ENCODE measurements at regions not wholly inside any gene's neighbourhood (a gene's known extent, or its start where the extent isn't known, plus 50 kb on each side); places are given as distances from the start of the nearest gene placed in this dataset.

DNA sequence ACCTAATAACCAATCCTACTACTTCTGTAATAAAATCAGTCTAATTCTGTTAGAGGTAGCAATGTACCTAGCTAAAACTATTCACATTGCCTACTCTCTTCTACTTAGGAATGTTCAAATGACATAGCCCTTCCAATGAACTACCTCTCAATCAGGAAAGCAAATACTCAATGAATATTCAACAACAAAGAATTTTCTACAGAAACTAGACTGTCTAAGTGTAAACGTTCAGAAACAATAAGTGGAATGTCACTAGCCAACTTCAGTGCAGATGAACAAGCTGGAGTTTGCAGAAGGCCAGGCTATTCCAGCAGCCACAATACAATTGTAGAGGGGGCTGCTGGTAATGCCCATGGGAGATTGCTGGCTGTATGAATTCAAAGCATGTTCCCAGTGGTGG, 743.2 kb upstream of the CDH10 start:
- Histone ChIP-seq H3K4me3 (ENCODE audit: low read depth, low read length, poor library complexity, severe bottlenecking) (no peak overlapping the region), H3K4me2 (ENCODE audit: low read length) (no peak overlapping the region), H3K4me1 (ENCODE audit: insufficient read depth, low read length, poor library complexity, severe bottlenecking) (no peaks in the 10 kb centered on the region), H3K27ac (ENCODE audit: low read depth, low read length, poor library complexity, severe bottlenecking) (no peak overlapping the region), H4K20me1 (ENCODE audit: insufficient read depth, low read length) (no peaks in the 10 kb centered on the region), H3K9me3 (ENCODE audit: low read length) (peaks cover 11% of the 10 kb centered on the region; the same call in 1 of the 2 replicates), H3K9me2 (ENCODE audit: insufficient read depth, low read length) (no peaks in the 10 kb centered on the region), H2AFZ (ENCODE audit: low read length) (no peak overlapping the region), H3K36me3 (ENCODE audit: insufficient read depth, low read length) (no peaks in the 10 kb centered on the region), H3K79me2 (ENCODE audit: insufficient read depth, low read depth, low read length) (no peaks in the 10 kb centered on the region)
- DNase-seq (ENCODE audit: low spot score): no peak
- ChIA-PET CTCF (ENCODE audit: unreplicated experiment) (no interaction called here), POLR2A (no interaction called here)
- no peak for TF ChIP-seq EZH2phosphoT487 (IDR thresholded peaks at IDR 0.05; ENCODE audit: borderline replicate concordance, low read depth, low read length)
- TF ChIP-seq, protein P1, sequence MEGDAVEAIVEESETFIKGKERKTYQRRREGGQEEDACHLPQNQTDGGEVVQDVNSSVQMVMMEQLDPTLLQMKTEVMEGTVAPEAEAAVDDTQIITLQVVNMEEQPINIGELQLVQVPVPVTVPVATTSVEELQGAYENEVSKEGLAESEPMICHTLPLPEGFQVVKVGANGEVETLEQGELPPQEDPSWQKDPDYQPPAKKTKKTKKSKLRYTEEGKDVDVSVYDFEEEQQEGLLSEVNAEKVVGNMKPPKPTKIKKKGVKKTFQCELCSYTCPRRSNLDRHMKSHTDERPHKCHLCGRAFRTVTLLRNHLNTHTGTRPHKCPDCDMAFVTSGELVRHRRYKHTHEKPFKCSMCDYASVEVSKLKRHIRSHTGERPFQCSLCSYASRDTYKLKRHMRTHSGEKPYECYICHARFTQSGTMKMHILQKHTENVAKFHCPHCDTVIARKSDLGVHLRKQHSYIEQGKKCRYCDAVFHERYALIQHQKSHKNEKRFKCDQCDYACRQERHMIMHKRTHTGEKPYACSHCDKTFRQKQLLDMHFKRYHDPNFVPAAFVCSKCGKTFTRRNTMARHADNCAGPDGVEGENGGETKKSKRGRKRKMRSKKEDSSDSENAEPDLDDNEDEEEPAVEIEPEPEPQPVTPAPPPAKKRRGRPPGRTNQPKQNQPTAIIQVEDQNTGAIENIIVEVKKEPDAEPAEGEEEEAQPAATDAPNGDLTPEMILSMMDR (conservative IDR thresholded peaks at IDR 0.05; ENCODE audit: low read length): no peak
- intact Hi-C loops (cut with micrococcal nuclease; ENCODE audit: unreplicated experiment): no loop called here
- no TSS peak for BruUV-seq (replicated peaks)

DNA sequence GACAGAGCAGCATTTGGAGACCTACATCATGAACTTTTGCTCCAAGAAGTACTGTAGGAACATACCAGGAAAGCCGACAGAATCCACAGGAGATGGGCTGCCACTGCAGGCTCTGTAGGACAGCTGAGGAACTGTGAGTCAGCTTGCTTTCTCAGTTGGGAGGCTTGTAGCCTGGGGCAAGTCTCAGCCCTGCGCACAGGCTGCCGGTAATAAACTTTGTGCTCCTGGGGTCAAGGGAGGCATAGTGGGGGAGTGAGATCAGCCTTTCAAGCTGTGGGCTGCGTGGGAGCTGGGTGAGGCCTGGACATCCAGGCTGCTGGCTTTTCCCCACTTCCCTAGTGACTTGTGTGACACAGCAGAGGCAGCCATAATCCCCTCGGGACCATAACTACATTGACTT, 718.0 kb upstream of the CDH10 start:
- H4K20me1 ChIP-seq (ENCODE audit: insufficient read depth, low read length): no peaks in the 10 kb centered on the region
- CTCF ChIA-PET (ENCODE audit: unreplicated experiment): no interaction called here
- H2AFZ ChIP-seq (ENCODE audit: low read length): no peak overlapping the region
- no peaks in the 10 kb centered on the region for H3K4me1 ChIP-seq (ENCODE audit: insufficient read depth, low read length, poor library complexity, severe bottlenecking)
- TF ChIP-seq EZH2phosphoT487 (IDR thresholded peaks at IDR 0.05; ENCODE audit: borderline replicate concordance, low read depth, low read length): no peak
- TF ChIP-seq, protein P1 (conservative IDR thresholded peaks at IDR 0.05; ENCODE audit: low read length): no peak
- H3K79me2 ChIP-seq (ENCODE audit: insufficient read depth, low read depth, low read length): no peaks in the 10 kb centered on the region
- no peak overlapping the region for H3K27ac ChIP-seq (ENCODE audit: low read depth, low read length, poor library complexity, severe bottlenecking)
- H3K4me2 ChIP-seq (ENCODE audit: low read length): no peak overlapping the region
- intact Hi-C loops (cut with micrococcal nuclease; ENCODE audit: unreplicated experiment): no loop called here
- H3K4me3 ChIP-seq (ENCODE audit: low read depth, low read length, poor library complexity, severe bottlenecking): no peak overlapping the region
- DNase-seq (ENCODE audit: low spot score): no peak
- POLR2A ChIA-PET: no interaction called here
- no peaks in the 10 kb centered on the region for H3K9me2 ChIP-seq (ENCODE audit: insufficient read depth, low read length)
- no peaks in the 10 kb centered on the region for H3K36me3 ChIP-seq (ENCODE audit: insufficient read depth, low read length)
- BruUV-seq (replicated peaks): no TSS peak
- no peaks in the 10 kb centered on the region for H3K9me3 ChIP-seq (ENCODE audit: low read length)

DNA sequence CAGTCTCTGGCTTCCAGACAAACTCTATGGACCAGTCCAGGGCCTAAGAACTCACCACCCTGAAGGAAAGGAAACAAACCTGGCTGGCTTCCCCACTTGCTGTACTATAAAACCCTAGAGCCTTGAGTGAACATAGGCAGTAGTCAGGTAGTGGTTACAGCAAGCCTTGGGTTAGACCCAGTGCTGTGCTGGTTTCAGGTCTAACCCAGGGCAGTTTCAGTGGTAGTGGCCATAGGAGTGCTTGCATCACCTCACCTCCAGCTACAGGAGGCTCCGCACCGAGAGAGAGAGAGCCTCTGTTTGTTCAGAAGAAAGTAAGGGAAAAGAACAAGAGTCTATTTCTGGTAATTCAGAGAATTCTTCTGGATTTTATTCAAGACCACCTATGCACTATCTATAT, 714.1 kb upstream of the CDH10 start:
- Histone ChIP-seq H3K9me2 (ENCODE audit: insufficient read depth, low read length) (no peaks in the 10 kb centered on the region), H3K4me3 (ENCODE audit: low read depth, low read length, poor library complexity, severe bottlenecking) (no peak overlapping the region), H3K4me2 (ENCODE audit: low read length) (no peak overlapping the region), H3K4me1 (ENCODE audit: insufficient read depth, low read length, poor library complexity, severe bottlenecking) (no peaks in the 10 kb centered on the region), H4K20me1 (ENCODE audit: insufficient read depth, low read length) (no peaks in the 10 kb centered on the region), H3K79me2 (ENCODE audit: insufficient read depth, low read depth, low read length) (no peaks in the 10 kb centered on the region), H3K9me3 (ENCODE audit: low read length) (no peaks in the 10 kb centered on the region), H3K36me3 (ENCODE audit: insufficient read depth, low read length) (no peaks in the 10 kb centered on the region), H2AFZ (ENCODE audit: low read length) (no peak overlapping the region), H3K27ac (ENCODE audit: low read depth, low read length, poor library complexity, severe bottlenecking) (no peak overlapping the region)
- no TSS peak for BruUV-seq (replicated peaks)
- ChIA-PET CTCF (ENCODE audit: unreplicated experiment) (no interaction called here), POLR2A (no interaction called here)
- intact Hi-C loops (cut with micrococcal nuclease; ENCODE audit: unreplicated experiment): no loop called here
- DNase-seq (ENCODE audit: low spot score): no peak
- TF ChIP-seq, protein P1 (conservative IDR thresholded peaks at IDR 0.05; ENCODE audit: low read length): no peak
- no peak for TF ChIP-seq EZH2phosphoT487 (IDR thresholded peaks at IDR 0.05; ENCODE audit: borderline replicate concordance, low read depth, low read length)

All from OCI-LY7 (cell line).